ENCODE measurements at regions not wholly inside any gene's neighbourhood (a gene's known extent, or its start where the extent isn't known, plus 50 kb on each side); places are given as distances from the start of the nearest gene placed in this dataset.
"Not testable (repeated sequence)": the region's sequence is repeated elsewhere in the genome, so short reads cannot be mapped to it uniquely, and the experiment has no call there.

DNA sequence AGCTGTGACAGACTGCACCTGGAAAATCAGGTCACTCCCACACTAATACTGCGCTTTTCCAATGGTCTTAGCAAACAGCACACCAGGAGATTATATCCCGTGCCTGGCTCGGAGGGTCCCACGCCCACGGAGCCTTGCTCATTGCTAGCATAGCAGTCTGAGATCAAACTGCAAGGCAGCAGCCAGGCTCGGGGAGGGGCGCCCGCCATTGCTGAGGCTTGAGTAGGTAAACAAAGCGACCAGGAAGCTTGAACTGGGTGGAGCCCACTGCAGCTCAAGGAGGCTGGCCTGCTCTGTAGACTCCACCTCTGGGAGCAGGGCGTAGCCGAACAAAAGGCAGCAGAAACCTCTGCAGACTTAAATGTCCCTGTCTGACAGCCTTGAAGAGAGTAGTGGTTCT is 121.8 kb upstream of the WDR75 start:
- not testable (repeated sequence) for TF ChIP-seq POLR2A (IDR thresholded peaks at IDR 0.05; ENCODE audit: low read depth); POLR2AphosphoS5 (IDR thresholded peaks at IDR 0.05)
- TF ChIP-seq, protein P1, sequence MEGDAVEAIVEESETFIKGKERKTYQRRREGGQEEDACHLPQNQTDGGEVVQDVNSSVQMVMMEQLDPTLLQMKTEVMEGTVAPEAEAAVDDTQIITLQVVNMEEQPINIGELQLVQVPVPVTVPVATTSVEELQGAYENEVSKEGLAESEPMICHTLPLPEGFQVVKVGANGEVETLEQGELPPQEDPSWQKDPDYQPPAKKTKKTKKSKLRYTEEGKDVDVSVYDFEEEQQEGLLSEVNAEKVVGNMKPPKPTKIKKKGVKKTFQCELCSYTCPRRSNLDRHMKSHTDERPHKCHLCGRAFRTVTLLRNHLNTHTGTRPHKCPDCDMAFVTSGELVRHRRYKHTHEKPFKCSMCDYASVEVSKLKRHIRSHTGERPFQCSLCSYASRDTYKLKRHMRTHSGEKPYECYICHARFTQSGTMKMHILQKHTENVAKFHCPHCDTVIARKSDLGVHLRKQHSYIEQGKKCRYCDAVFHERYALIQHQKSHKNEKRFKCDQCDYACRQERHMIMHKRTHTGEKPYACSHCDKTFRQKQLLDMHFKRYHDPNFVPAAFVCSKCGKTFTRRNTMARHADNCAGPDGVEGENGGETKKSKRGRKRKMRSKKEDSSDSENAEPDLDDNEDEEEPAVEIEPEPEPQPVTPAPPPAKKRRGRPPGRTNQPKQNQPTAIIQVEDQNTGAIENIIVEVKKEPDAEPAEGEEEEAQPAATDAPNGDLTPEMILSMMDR (IDR thresholded peaks at IDR 0.05) = not testable (repeated sequence)

Data from esophagus muscularis mucosa (tissue), 3 donors.